GM10248 (cell line): ENCODE measurements at regions not wholly inside any gene's neighbourhood (a gene's known extent, or its start where the extent isn't known, plus 50 kb on each side); places are given as distances from the start of the nearest gene placed in this dataset.

Experiments
- CTCF ChIA-PET: fragments of 300-600 bp; sonication (Branson Sonifier 250); formaldehyde crosslinking; extraction: SDS; loops from one replicate; lab custom pipeline; 2021; ENCODE audit warnings: antibody characterized with exemption; lab: Yijun Ruan, JAX
- POLR2A ChIA-PET: fragments of 350-650 bp; sonication (Branson Sonifier 250); formaldehyde crosslinking; extraction: SDS; loops from one replicate; lab custom pipeline; 2020; ENCODE audit warnings: antibody characterized with exemption; lab: Yijun Ruan, JAX
- DNase-seq: peaks from one replicate; pipeline ENCODE4 v3.0.0; 2012; ENCODE audit errors: extremely low spot score
- TF ChIP-seq, protein P1 (sequence below): IDR thresholded peaks from 2 replicates; pipeline ENCODE4 v1.5.1; 2012; ENCODE audit warnings: mild to moderate bottlenecking, low read depth; ENCODE audit errors: extremely low read depth, missing control alignments, control extremely low read depth

DNA sequence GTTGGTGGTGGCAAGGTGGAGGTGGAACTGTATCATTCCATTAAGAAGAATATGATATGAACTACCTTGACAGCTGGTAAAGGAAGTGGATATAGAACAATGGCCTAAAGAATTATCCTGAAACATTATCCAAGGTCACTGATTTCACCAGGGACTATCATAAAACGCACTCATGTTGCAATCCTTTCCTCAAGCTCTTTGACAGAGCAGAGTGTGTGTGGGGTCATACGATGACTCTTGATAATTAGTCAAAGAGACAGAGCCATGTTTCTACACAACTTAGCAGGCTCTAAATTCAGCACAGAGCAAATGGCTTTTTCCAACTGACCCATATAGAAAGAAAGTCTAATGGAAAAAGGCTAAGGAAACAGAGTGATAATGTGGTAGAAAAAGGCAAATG is 126.4 kb upstream of the ANKFN1 start:
- TF ChIP-seq, protein P1, sequence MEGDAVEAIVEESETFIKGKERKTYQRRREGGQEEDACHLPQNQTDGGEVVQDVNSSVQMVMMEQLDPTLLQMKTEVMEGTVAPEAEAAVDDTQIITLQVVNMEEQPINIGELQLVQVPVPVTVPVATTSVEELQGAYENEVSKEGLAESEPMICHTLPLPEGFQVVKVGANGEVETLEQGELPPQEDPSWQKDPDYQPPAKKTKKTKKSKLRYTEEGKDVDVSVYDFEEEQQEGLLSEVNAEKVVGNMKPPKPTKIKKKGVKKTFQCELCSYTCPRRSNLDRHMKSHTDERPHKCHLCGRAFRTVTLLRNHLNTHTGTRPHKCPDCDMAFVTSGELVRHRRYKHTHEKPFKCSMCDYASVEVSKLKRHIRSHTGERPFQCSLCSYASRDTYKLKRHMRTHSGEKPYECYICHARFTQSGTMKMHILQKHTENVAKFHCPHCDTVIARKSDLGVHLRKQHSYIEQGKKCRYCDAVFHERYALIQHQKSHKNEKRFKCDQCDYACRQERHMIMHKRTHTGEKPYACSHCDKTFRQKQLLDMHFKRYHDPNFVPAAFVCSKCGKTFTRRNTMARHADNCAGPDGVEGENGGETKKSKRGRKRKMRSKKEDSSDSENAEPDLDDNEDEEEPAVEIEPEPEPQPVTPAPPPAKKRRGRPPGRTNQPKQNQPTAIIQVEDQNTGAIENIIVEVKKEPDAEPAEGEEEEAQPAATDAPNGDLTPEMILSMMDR, result no peak
- no peak for DNase-seq
- CTCF ChIA-PET, result interaction anchor here (1.1 kb wide), 1 partner anchor 16 kb away, joined by 3 read pairs; no protein-coding TSS in a partner anchor
- POLR2A ChIA-PET, result no interaction called here

DNA sequence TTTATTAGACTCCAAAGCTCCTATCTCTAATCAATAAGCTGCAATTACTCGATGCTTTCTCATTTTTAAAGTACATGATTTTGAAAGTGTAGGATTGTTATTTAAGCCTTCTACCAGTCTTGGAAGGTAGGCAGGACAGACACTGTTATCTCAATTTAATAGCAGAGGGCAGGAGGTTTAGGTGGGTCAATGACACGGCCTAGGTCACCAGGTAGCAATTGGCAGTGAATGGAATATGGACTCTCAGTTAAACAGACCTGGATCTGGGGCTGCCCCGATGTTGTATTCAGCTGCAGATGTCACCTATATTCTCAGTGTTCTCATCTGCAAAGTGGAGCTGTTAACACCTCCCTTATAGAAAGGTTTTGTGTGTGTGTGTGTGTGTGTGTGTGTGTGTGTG is 124.4 kb upstream of the ANKFN1 start:
- ChIA-PET CTCF (interaction anchor here (1.2 kb wide), 1 partner anchor 10 kb away, joined by 4 read pairs; no protein-coding TSS in a partner anchor), POLR2A (no interaction called here)
- TF ChIP-seq, protein P1, result no peak
- DNase-seq, result no peak

DNA sequence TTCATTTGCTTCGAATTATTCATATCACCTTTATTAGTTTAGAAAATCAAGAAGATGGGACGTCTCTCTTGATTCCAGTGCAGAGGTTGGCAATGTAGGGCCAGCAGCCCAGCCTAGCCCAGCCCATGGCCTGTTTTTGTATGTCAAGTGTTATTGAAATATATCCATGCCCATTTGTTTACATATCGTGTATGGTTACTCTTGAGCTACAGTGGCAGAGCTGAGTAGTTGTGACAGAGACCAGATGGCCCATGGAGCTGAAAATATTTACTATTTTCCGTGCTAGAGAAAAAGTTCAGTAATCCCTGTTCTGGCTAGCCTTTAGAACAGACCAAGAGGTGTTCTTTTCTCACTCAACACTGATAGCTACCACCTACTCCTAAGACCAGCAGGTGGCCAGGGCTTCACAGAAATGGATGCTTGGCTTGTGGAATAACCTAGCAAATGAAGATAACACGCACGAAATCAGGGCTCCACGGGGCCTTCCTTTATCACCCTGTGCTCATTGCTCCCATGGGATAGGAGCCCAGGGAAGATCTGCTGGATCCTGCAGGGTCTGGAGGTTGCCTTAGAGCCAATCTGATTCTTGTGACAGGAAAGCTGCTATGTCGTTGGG is 123.2 kb upstream of the ANKFN1 start:
- DNase-seq, result no peak
- ChIA-PET CTCF (interaction anchor here (1.2 kb wide), 1 partner anchor 11 kb away, joined by 4 read pairs; no protein-coding TSS in a partner anchor), POLR2A (no interaction called here)
- TF ChIP-seq, protein P1, result no peak

DNA sequence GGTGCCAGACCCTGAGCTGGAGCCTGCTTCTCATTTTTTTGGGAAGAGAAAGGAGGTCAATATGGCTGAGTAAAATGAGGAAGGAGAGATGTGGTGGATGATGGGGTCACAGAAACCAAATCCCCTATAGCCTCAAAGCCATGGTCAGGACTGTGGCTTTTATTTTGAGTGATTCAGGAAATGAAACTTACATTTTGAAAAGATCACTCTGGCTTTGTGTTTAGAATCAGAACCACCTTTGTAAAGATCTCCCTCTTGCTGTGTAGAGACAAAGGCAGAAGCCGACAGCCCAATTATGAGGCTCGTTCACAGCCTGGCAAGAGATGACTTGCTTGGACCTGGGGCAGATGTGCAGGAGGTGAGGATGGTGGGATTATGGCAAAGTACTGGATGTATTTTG is 121.6 kb upstream of the ANKFN1 start:
- TF ChIP-seq, protein P1, result no peak
- ChIA-PET CTCF (no interaction called here), POLR2A (no interaction called here)
- no peak for DNase-seq

DNA sequence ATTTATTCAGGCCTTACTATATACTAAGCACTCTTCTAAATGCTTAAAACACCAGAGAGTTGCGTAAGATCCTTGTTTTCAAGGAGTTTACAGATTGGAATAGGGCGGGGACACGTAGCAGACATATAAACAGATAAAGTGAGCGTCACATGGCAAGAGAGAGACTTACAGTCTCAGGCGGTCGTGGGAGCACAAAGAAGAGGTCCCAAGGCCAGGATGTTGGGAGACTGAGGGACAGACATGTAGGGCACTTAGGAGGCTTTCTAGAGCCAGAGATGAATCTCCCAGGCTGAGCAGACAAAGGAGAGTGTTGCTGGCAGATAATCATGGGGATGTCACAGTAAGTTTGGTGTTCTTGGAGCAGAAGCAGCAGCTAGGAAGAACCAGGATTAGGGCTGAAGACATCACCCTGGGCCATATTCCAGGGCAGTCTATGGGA is 119.1 kb upstream of the ANKFN1 start:
- POLR2A ChIA-PET, result no interaction called here
- CTCF ChIA-PET, result no interaction called here
- TF ChIP-seq, protein P1, result no peak
- DNase-seq, result no peak

DNA sequence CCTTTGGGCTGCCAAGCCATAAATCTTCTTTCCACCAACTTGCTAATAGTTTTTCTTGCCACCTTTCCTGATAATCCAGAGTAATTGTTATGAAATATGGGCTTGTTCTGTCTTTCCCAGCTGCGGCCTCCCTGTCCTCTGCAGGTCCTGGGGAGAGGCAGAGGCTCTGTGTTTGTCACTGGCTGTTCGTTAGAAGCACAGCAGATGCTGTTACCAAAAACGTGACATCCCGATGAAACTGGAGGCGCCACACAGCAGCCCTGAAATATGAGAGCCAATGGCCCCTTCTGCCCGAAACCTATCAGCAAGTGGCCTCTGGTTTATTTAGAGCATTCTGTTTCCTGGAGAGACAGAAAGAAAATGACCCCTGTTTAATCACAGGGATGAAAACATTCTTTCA is 115.1 kb upstream of the ANKFN1 start:
- TF ChIP-seq, protein P1, result no peak
- POLR2A ChIA-PET, result no interaction called here
- DNase-seq, result no peak
- CTCF ChIA-PET, result no interaction called here

DNA sequence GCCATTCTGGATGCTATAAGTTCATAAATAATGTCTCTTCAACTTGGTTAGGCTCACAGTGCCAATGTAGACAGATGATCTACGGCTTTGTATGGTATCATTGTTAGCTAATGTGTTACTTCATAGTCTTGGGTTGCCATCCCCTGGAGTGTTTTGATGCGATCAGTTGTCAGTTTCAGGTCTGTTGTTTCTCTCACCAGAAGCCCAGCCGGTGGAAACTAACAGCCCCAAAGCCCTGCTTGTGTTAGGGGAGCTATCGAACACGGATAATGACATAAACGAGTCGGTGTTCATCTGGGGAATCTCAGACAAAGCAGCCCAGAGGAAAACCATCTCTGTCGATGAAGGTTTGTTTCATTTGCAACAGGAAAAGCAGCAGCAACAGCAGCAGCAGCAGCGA is 107.4 kb upstream of the ANKFN1 start:
- TF ChIP-seq, protein P1, result no peak
- no peak for DNase-seq
- ChIA-PET CTCF (interaction anchor here (1.0 kb wide), 1 partner anchor 245 kb away, joined by 3 read pairs; no protein-coding TSS in a partner anchor), POLR2A (no interaction called here)
